ENCODE measurements at regions not wholly inside any gene's neighbourhood (a gene's known extent, or its start where the extent isn't known, plus 50 kb on each side); places are given as distances from the start of the nearest gene placed in this dataset.
"Not testable (repeated sequence)": the region's sequence is repeated elsewhere in the genome, so short reads cannot be mapped to it uniquely, and the experiment has no call there.

- H3K9ac ChIP-seq (ENCODE audit: insufficient read length, low read depth): no peak overlapping the region
- no peaks in the 10 kb centered on the region for H3K4me1 ChIP-seq (ENCODE audit: insufficient read depth, insufficient read length)
These were observed 87.8 kb downstream of the PRR15 start for GRCh38 chr7:29651477-29651876.

GRCh38 chr7:29652556-29652955, 88.9 kb downstream of the PRR15 start:
- H3K4me1 ChIP-seq (ENCODE audit: insufficient read depth, insufficient read length): no peaks in the 10 kb centered on the region
- no peak overlapping the region for H3K4me3 ChIP-seq (ENCODE audit: insufficient read length, low read depth)
- no peaks in the 10 kb centered on the region for H3K36me3 ChIP-seq (ENCODE audit: insufficient read depth, insufficient read length, low read length)
- TF ChIP-seq SUZ12 (IDR thresholded peaks at IDR 0.05; ENCODE audit: extremely low read depth, insufficient read depth, insufficient read length): no peak
- no peak for TF ChIP-seq YY1 (IDR thresholded peaks at IDR 0.05; ENCODE audit: insufficient read depth, insufficient read length)
- no peak for TF ChIP-seq ZNF274 (IDR thresholded peaks at IDR 0.05; ENCODE audit: low read depth, low read length)
- no peaks in the 10 kb centered on the region for H3K27me3 ChIP-seq (ENCODE audit: insufficient read depth, insufficient read length)
- DNase-seq (ENCODE audit: low read depth, low spot score): no peak
- H3K9ac ChIP-seq (ENCODE audit: insufficient read length, low read depth): no peak overlapping the region
- no peaks in the 10 kb centered on the region for H3K9me3 ChIP-seq (ENCODE audit: insufficient read depth, low read length)

More at GRCh38 chr7:29651477-29651876, 87.8 kb downstream of the PRR15 start:
- no peak for TF ChIP-seq YY1 (IDR thresholded peaks at IDR 0.05; ENCODE audit: insufficient read depth, insufficient read length)
- no peak for TF ChIP-seq SUZ12 (IDR thresholded peaks at IDR 0.05; ENCODE audit: extremely low read depth, insufficient read depth, insufficient read length)
- TF ChIP-seq ZNF274 (IDR thresholded peaks at IDR 0.05; ENCODE audit: low read depth, low read length): no peak
- DNase-seq (ENCODE audit: low read depth, low spot score): no peak
- no peaks in the 10 kb centered on the region for H3K36me3 ChIP-seq (ENCODE audit: insufficient read depth, insufficient read length, low read length)
- H3K9me3 ChIP-seq (ENCODE audit: insufficient read depth, low read length): no peaks in the 10 kb centered on the region
- H3K27me3 ChIP-seq (ENCODE audit: insufficient read depth, insufficient read length): no peaks in the 10 kb centered on the region
- no peak overlapping the region for H3K4me3 ChIP-seq (ENCODE audit: insufficient read length, low read depth)

- not testable (repeated sequence) for H3K4me3 ChIP-seq (ENCODE audit: insufficient read length, low read depth); H3K4me1 ChIP-seq (ENCODE audit: insufficient read depth, insufficient read length); H3K9ac ChIP-seq (ENCODE audit: insufficient read length, low read depth); H3K36me3 ChIP-seq (ENCODE audit: insufficient read depth, insufficient read length, low read length); H3K27me3 ChIP-seq (ENCODE audit: insufficient read depth, insufficient read length); H3K9me3 ChIP-seq (ENCODE audit: insufficient read depth, low read length); DNase-seq (ENCODE audit: low read depth, low spot score)
These were observed 90.7 kb downstream of the PRR15 start for GRCh38 chr7:29654340-29654739.

GRCh38 chr7:29657288-29657687, 93.7 kb downstream of the PRR15 start:
- H3K36me3 ChIP-seq (ENCODE audit: insufficient read depth, insufficient read length, low read length): no peaks in the 10 kb centered on the region
- H3K9ac ChIP-seq (ENCODE audit: insufficient read length, low read depth): no peak overlapping the region
- no peak overlapping the region for H3K4me3 ChIP-seq (ENCODE audit: insufficient read length, low read depth)
- no peaks in the 10 kb centered on the region for H3K9me3 ChIP-seq (ENCODE audit: insufficient read depth, low read length)
- TF ChIP-seq YY1 (IDR thresholded peaks at IDR 0.05; ENCODE audit: insufficient read depth, insufficient read length): no peak
- no peak for TF ChIP-seq SUZ12 (IDR thresholded peaks at IDR 0.05; ENCODE audit: extremely low read depth, insufficient read depth, insufficient read length)
- TF ChIP-seq ZNF274 (IDR thresholded peaks at IDR 0.05; ENCODE audit: low read depth, low read length): no peak
- DNase-seq (ENCODE audit: low read depth, low spot score): no peak
- H3K27me3 ChIP-seq (ENCODE audit: insufficient read depth, insufficient read length): no peaks in the 10 kb centered on the region
- H3K4me1 ChIP-seq (ENCODE audit: insufficient read depth, insufficient read length): no peaks in the 10 kb centered on the region

- Histone ChIP-seq H3K4me1 (ENCODE audit: insufficient read depth, insufficient read length) (no peaks in the 10 kb centered on the region), H3K4me3 (ENCODE audit: insufficient read length, low read depth) (no peak overlapping the region), H3K9me3 (ENCODE audit: insufficient read depth, low read length) (no peaks in the 10 kb centered on the region), H3K36me3 (ENCODE audit: insufficient read depth, insufficient read length, low read length) (no peaks in the 10 kb centered on the region), H3K27me3 (ENCODE audit: insufficient read depth, insufficient read length) (no peaks in the 10 kb centered on the region), H3K9ac (ENCODE audit: insufficient read length, low read depth) (no peak overlapping the region)
- no peak for TF ChIP-seq YY1 (IDR thresholded peaks at IDR 0.05; ENCODE audit: insufficient read depth, insufficient read length)
- DNase-seq (ENCODE audit: low read depth, low spot score): no peak
These were observed 94.2 kb downstream of the PRR15 start for GRCh38 chr7:29657856-29658255.

GRCh38 chr7:29659213-29659612, 95.6 kb downstream of the PRR15 start:
- H3K36me3 ChIP-seq (ENCODE audit: insufficient read depth, insufficient read length, low read length); H3K9me3 ChIP-seq (ENCODE audit: insufficient read depth, low read length); H3K27me3 ChIP-seq (ENCODE audit: insufficient read depth, insufficient read length); H3K9ac ChIP-seq (ENCODE audit: insufficient read length, low read depth); DNase-seq (ENCODE audit: low read depth, low spot score); H3K4me3 ChIP-seq (ENCODE audit: insufficient read length, low read depth); H3K4me1 ChIP-seq (ENCODE audit: insufficient read depth, insufficient read length): not testable (repeated sequence)

GRCh38 chr7:29662899-29663298, 99.3 kb downstream of the PRR15 start:
- H3K4me1 ChIP-seq (ENCODE audit: insufficient read depth, insufficient read length); H3K36me3 ChIP-seq (ENCODE audit: insufficient read depth, insufficient read length, low read length); H3K9ac ChIP-seq (ENCODE audit: insufficient read length, low read depth); H3K4me3 ChIP-seq (ENCODE audit: insufficient read length, low read depth); H3K27me3 ChIP-seq (ENCODE audit: insufficient read depth, insufficient read length); DNase-seq (ENCODE audit: low read depth, low spot score); H3K9me3 ChIP-seq (ENCODE audit: insufficient read depth, low read length): not testable (repeated sequence)

GRCh38 chr7:29664999-29665398, 101.4 kb downstream of the PRR15 start:
- not testable (repeated sequence) for DNase-seq (ENCODE audit: low read depth, low spot score); H3K4me3 ChIP-seq (ENCODE audit: insufficient read length, low read depth); H3K36me3 ChIP-seq (ENCODE audit: insufficient read depth, insufficient read length, low read length); H3K9me3 ChIP-seq (ENCODE audit: insufficient read depth, low read length); H3K9ac ChIP-seq (ENCODE audit: insufficient read length, low read depth); H3K27me3 ChIP-seq (ENCODE audit: insufficient read depth, insufficient read length); H3K4me1 ChIP-seq (ENCODE audit: insufficient read depth, insufficient read length)

GRCh38 chr7:29667096-29667669, 103.5 kb downstream of the PRR15 start:
- H3K9me3 ChIP-seq (ENCODE audit: insufficient read depth, low read length); H3K9ac ChIP-seq (ENCODE audit: insufficient read length, low read depth); DNase-seq (ENCODE audit: low read depth, low spot score); H3K36me3 ChIP-seq (ENCODE audit: insufficient read depth, insufficient read length, low read length); H3K27me3 ChIP-seq (ENCODE audit: insufficient read depth, insufficient read length); H3K4me3 ChIP-seq (ENCODE audit: insufficient read length, low read depth); H3K4me1 ChIP-seq (ENCODE audit: insufficient read depth, insufficient read length): not testable (repeated sequence)

GRCh38 chr7:29671286-29671685, 107.7 kb downstream of the PRR15 start:
- not testable (repeated sequence) for DNase-seq (ENCODE audit: low read depth, low spot score); H3K27me3 ChIP-seq (ENCODE audit: insufficient read depth, insufficient read length); H3K9ac ChIP-seq (ENCODE audit: insufficient read length, low read depth); H3K9me3 ChIP-seq (ENCODE audit: insufficient read depth, low read length); H3K4me1 ChIP-seq (ENCODE audit: insufficient read depth, insufficient read length); H3K4me3 ChIP-seq (ENCODE audit: insufficient read length, low read depth); H3K36me3 ChIP-seq (ENCODE audit: insufficient read depth, insufficient read length, low read length)

GRCh38 chr7:29673635-29674034, 110.0 kb downstream of the PRR15 start:
- not testable (repeated sequence) for H3K4me3 ChIP-seq (ENCODE audit: insufficient read length, low read depth); H3K9me3 ChIP-seq (ENCODE audit: insufficient read depth, low read length); H3K27me3 ChIP-seq (ENCODE audit: insufficient read depth, insufficient read length); H3K9ac ChIP-seq (ENCODE audit: insufficient read length, low read depth); H3K4me1 ChIP-seq (ENCODE audit: insufficient read depth, insufficient read length); H3K36me3 ChIP-seq (ENCODE audit: insufficient read depth, insufficient read length, low read length); DNase-seq (ENCODE audit: low read depth, low spot score)
